ENCODE measurements at regions not wholly inside any gene's neighbourhood (a gene's known extent, or its start where the extent isn't known, plus 50 kb on each side); places are given as distances from the start of the nearest gene placed in this dataset.

- H3K4me1 ChIP-seq (ENCODE audit: control insufficient read depth, insufficient read depth, low read length) = peaks cover 10% of the 10 kb centered on the region
- H3K36me3 ChIP-seq (ENCODE audit: control insufficient read depth, insufficient read depth, low read length) = no peaks in the 10 kb centered on the region
- H3K27ac ChIP-seq (ENCODE audit: insufficient read depth, low read depth, low read length, poor library complexity, severe bottlenecking) = no peak overlapping the region
- WGBS, 2 experiments = 91 to 95% methylated on average over 3 of the region's 3 CpGs
- H3K27me3 ChIP-seq (ENCODE audit: control insufficient read depth, insufficient read depth, low read length, poor library complexity, severe bottlenecking) = no peaks in the 10 kb centered on the region
- H3K4me3 ChIP-seq (ENCODE audit: insufficient read depth, low read depth, low read length) = no peak overlapping the region
- H3K9me3 ChIP-seq (ENCODE audit: control insufficient read depth, low read length) = no peaks in the 10 kb centered on the region
Measured at GRCh38 chr3:17982211-17982880, 239.9 kb upstream of the TBC1D5 start.

- H3K4me1 ChIP-seq (ENCODE audit: control insufficient read depth, insufficient read depth, low read length) = peaks cover 10% of the 10 kb centered on the region
- H3K27ac ChIP-seq (ENCODE audit: insufficient read depth, low read depth, low read length, poor library complexity, severe bottlenecking) = no peak overlapping the region
- no peak overlapping the region for H3K4me3 ChIP-seq (ENCODE audit: insufficient read depth, low read depth, low read length)
- WGBS, 2 experiments = 85 to 97% methylated on average over 2 of the region's 2 CpGs
- H3K36me3 ChIP-seq (ENCODE audit: control insufficient read depth, insufficient read depth, low read length) = no peaks in the 10 kb centered on the region
- H3K27me3 ChIP-seq (ENCODE audit: control insufficient read depth, insufficient read depth, low read length, poor library complexity, severe bottlenecking) = no peaks in the 10 kb centered on the region
- no peaks in the 10 kb centered on the region for H3K9me3 ChIP-seq (ENCODE audit: control insufficient read depth, low read length)
Measured at GRCh38 chr3:17980863-17981262, 238.4 kb upstream of the TBC1D5 start.

- H3K27ac ChIP-seq (ENCODE audit: insufficient read depth, low read depth, low read length, poor library complexity, severe bottlenecking) = no peak overlapping the region
- WGBS, 2 experiments = 93 to 94% methylated on average over 3 of the region's 3 CpGs
- peaks cover 10% of the 10 kb centered on the region for H3K4me1 ChIP-seq (ENCODE audit: control insufficient read depth, insufficient read depth, low read length)
- no peaks in the 10 kb centered on the region for H3K36me3 ChIP-seq (ENCODE audit: control insufficient read depth, insufficient read depth, low read length)
- no peaks in the 10 kb centered on the region for H3K9me3 ChIP-seq (ENCODE audit: control insufficient read depth, low read length)
- H3K27me3 ChIP-seq (ENCODE audit: control insufficient read depth, insufficient read depth, low read length, poor library complexity, severe bottlenecking) = no peaks in the 10 kb centered on the region
- no peak overlapping the region for H3K4me3 ChIP-seq (ENCODE audit: insufficient read depth, low read depth, low read length)
Measured at GRCh38 chr3:17979911-17980310, 237.5 kb upstream of the TBC1D5 start.

GRCh38 chr3:17979252-17979651 lies 236.8 kb upstream of the TBC1D5 start:
- H3K36me3 ChIP-seq (ENCODE audit: control insufficient read depth, insufficient read depth, low read length) = no peaks in the 10 kb centered on the region
- 60 to 89% methylated on average over 1 of the region's 2 CpGs for WGBS, 2 experiments
- H3K27me3 ChIP-seq (ENCODE audit: control insufficient read depth, insufficient read depth, low read length, poor library complexity, severe bottlenecking) = no peaks in the 10 kb centered on the region
- no peak overlapping the region for H3K27ac ChIP-seq (ENCODE audit: insufficient read depth, low read depth, low read length, poor library complexity, severe bottlenecking)
- no peaks in the 10 kb centered on the region for H3K9me3 ChIP-seq (ENCODE audit: control insufficient read depth, low read length)
- no peak overlapping the region for H3K4me3 ChIP-seq (ENCODE audit: insufficient read depth, low read depth, low read length)
- peaks cover 10% of the 10 kb centered on the region for H3K4me1 ChIP-seq (ENCODE audit: control insufficient read depth, insufficient read depth, low read length)

GRCh38 chr3:17974206-17974841 lies 231.9 kb upstream of the TBC1D5 start:
- Histone ChIP-seq H3K9me3 (ENCODE audit: control insufficient read depth, low read length) (no peaks in the 10 kb centered on the region), H3K36me3 (ENCODE audit: control insufficient read depth, insufficient read depth, low read length) (no peaks in the 10 kb centered on the region), H3K4me1 (ENCODE audit: control insufficient read depth, insufficient read depth, low read length) (peaks cover 17% of the 10 kb centered on the region), H3K27me3 (ENCODE audit: control insufficient read depth, insufficient read depth, low read length, poor library complexity, severe bottlenecking) (no peaks in the 10 kb centered on the region), H3K27ac (ENCODE audit: insufficient read depth, low read depth, low read length, poor library complexity, severe bottlenecking) (no peak overlapping the region), H3K4me3 (ENCODE audit: insufficient read depth, low read depth, low read length) (no peak overlapping the region)
- WGBS, 2 experiments = 93 to 94% methylated on average over 1 of the region's 1 CpG

GRCh38 chr3:17972959-17973906 lies 230.8 kb upstream of the TBC1D5 start:
- Histone ChIP-seq H3K9me3 (ENCODE audit: control insufficient read depth, low read length) (no peaks in the 10 kb centered on the region), H3K4me1 (ENCODE audit: control insufficient read depth, insufficient read depth, low read length) (peaks cover 17% of the 10 kb centered on the region), H3K27ac (ENCODE audit: insufficient read depth, low read depth, low read length, poor library complexity, severe bottlenecking) (no peak overlapping the region), H3K36me3 (ENCODE audit: control insufficient read depth, insufficient read depth, low read length) (no peaks in the 10 kb centered on the region), H3K4me3 (ENCODE audit: insufficient read depth, low read depth, low read length) (no peak overlapping the region), H3K27me3 (ENCODE audit: control insufficient read depth, insufficient read depth, low read length, poor library complexity, severe bottlenecking) (no peaks in the 10 kb centered on the region)
- 84 to 89% methylated on average over 5 to 10 of the region's 10 CpGs for WGBS, 2 experiments

GRCh38 chr3:17972476-17972875 lies 230.0 kb upstream of the TBC1D5 start:
- H3K27me3 ChIP-seq (ENCODE audit: control insufficient read depth, insufficient read depth, low read length, poor library complexity, severe bottlenecking) = no peaks in the 10 kb centered on the region
- H3K4me1 ChIP-seq (ENCODE audit: control insufficient read depth, insufficient read depth, low read length) = peaks cover 17% of the 10 kb centered on the region
- H3K36me3 ChIP-seq (ENCODE audit: control insufficient read depth, insufficient read depth, low read length) = no peaks in the 10 kb centered on the region
- WGBS, 2 experiments = 75% methylated on average over 1 of the region's 1 CpG; no CpG with 5 or more reads in 1 of the 2 experiments
- H3K27ac ChIP-seq (ENCODE audit: insufficient read depth, low read depth, low read length, poor library complexity, severe bottlenecking) = no peak overlapping the region
- no peak overlapping the region for H3K4me3 ChIP-seq (ENCODE audit: insufficient read depth, low read depth, low read length)
- H3K9me3 ChIP-seq (ENCODE audit: control insufficient read depth, low read length) = no peaks in the 10 kb centered on the region

GRCh38 chr3:17972030-17972429 lies 229.6 kb upstream of the TBC1D5 start:
- no peaks in the 10 kb centered on the region for H3K9me3 ChIP-seq (ENCODE audit: control insufficient read depth, low read length)
- H3K27me3 ChIP-seq (ENCODE audit: control insufficient read depth, insufficient read depth, low read length, poor library complexity, severe bottlenecking) = no peaks in the 10 kb centered on the region
- WGBS, 2 experiments = 95% methylated on average over 1 of the region's 1 CpG
- H3K36me3 ChIP-seq (ENCODE audit: control insufficient read depth, insufficient read depth, low read length) = no peaks in the 10 kb centered on the region
- H3K27ac ChIP-seq (ENCODE audit: insufficient read depth, low read depth, low read length, poor library complexity, severe bottlenecking) = no peak overlapping the region
- no peak overlapping the region for H3K4me3 ChIP-seq (ENCODE audit: insufficient read depth, low read depth, low read length)
- peaks cover 17% of the 10 kb centered on the region for H3K4me1 ChIP-seq (ENCODE audit: control insufficient read depth, insufficient read depth, low read length)

GRCh38 chr3:17969985-17970568 lies 227.6 kb upstream of the TBC1D5 start:
- WGBS, 2 experiments = 87 to 91% methylated on average over 3 of the region's 3 CpGs
- Histone ChIP-seq H3K27me3 (ENCODE audit: control insufficient read depth, insufficient read depth, low read length, poor library complexity, severe bottlenecking) (no peaks in the 10 kb centered on the region), H3K36me3 (ENCODE audit: control insufficient read depth, insufficient read depth, low read length) (no peaks in the 10 kb centered on the region), H3K4me1 (ENCODE audit: control insufficient read depth, insufficient read depth, low read length) (peaks cover 17% of the 10 kb centered on the region), H3K9me3 (ENCODE audit: control insufficient read depth, low read length) (no peaks in the 10 kb centered on the region), H3K27ac (ENCODE audit: insufficient read depth, low read depth, low read length, poor library complexity, severe bottlenecking) (no peak overlapping the region), H3K4me3 (ENCODE audit: insufficient read depth, low read depth, low read length) (no peak overlapping the region)

GRCh38 chr3:17969244-17969643 lies 226.8 kb upstream of the TBC1D5 start:
- no peaks in the 10 kb centered on the region for H3K36me3 ChIP-seq (ENCODE audit: control insufficient read depth, insufficient read depth, low read length)
- no peaks in the 10 kb centered on the region for H3K27me3 ChIP-seq (ENCODE audit: control insufficient read depth, insufficient read depth, low read length, poor library complexity, severe bottlenecking)
- no peak overlapping the region for H3K4me3 ChIP-seq (ENCODE audit: insufficient read depth, low read depth, low read length)
- 95 to 97% methylated on average over 3 of the region's 3 CpGs for WGBS, 2 experiments
- H3K9me3 ChIP-seq (ENCODE audit: control insufficient read depth, low read length) = no peaks in the 10 kb centered on the region
- peaks cover 17% of the 10 kb centered on the region for H3K4me1 ChIP-seq (ENCODE audit: control insufficient read depth, insufficient read depth, low read length)
- no peak overlapping the region for H3K27ac ChIP-seq (ENCODE audit: insufficient read depth, low read depth, low read length, poor library complexity, severe bottlenecking)
